ENCODE measurements at regions not wholly inside any gene's neighbourhood (a gene's known extent, or its start where the extent isn't known, plus 50 kb on each side); places are given as distances from the start of the nearest gene placed in this dataset.
"Not testable (repeated sequence)": the region's sequence is repeated elsewhere in the genome, so short reads cannot be mapped to it uniquely, and the experiment has no call there.

GRCh38 chr10:46169736-46170135 lies 117.1 kb upstream of the ANTXRL start:
- H3K9me3 ChIP-seq: peaks cover 0 to 15% of the 10 kb centered on the region in 2 donors
- intact Hi-C loops (cut with DNase I): no loop called here
- DNase-seq (ENCODE audit: low spot score in 2 of 2): no peak
- H3K27me3 ChIP-seq: no peaks in the 10 kb centered on the region
- H3K36me3 ChIP-seq: no peaks in the 10 kb centered on the region
- no peaks in the 10 kb centered on the region for H3K4me1 ChIP-seq
- H3K27ac ChIP-seq: no peak overlapping the region
- TF ChIP-seq, protein P1, sequence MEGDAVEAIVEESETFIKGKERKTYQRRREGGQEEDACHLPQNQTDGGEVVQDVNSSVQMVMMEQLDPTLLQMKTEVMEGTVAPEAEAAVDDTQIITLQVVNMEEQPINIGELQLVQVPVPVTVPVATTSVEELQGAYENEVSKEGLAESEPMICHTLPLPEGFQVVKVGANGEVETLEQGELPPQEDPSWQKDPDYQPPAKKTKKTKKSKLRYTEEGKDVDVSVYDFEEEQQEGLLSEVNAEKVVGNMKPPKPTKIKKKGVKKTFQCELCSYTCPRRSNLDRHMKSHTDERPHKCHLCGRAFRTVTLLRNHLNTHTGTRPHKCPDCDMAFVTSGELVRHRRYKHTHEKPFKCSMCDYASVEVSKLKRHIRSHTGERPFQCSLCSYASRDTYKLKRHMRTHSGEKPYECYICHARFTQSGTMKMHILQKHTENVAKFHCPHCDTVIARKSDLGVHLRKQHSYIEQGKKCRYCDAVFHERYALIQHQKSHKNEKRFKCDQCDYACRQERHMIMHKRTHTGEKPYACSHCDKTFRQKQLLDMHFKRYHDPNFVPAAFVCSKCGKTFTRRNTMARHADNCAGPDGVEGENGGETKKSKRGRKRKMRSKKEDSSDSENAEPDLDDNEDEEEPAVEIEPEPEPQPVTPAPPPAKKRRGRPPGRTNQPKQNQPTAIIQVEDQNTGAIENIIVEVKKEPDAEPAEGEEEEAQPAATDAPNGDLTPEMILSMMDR (IDR thresholded peaks at IDR 0.05): no peak
- H3K4me3 ChIP-seq: no peak overlapping the region

- no peaks in the 10 kb centered on the region for H3K4me1 ChIP-seq
- DNase-seq (ENCODE audit: low spot score in 2 of 2): no peak
Measured at GRCh38 chr10:46170789-46171188, 116.0 kb upstream of the ANTXRL start.

GRCh38 chr10:46171661-46172060 lies 115.1 kb upstream of the ANTXRL start:
- Histone ChIP-seq H3K4me1 (no peaks in the 10 kb centered on the region), H3K4me3 (no peak overlapping the region), H3K9me3 (peaks cover 0 to 15% of the 10 kb centered on the region in 2 donors), H3K36me3 (no peaks in the 10 kb centered on the region), H3K27ac (no peak overlapping the region), H3K27me3 (no peaks in the 10 kb centered on the region)
- TF ChIP-seq, protein P1 (IDR thresholded peaks at IDR 0.05): no peak
- DNase-seq (ENCODE audit: low spot score in 2 of 2): no peak
- intact Hi-C loops (cut with DNase I): no loop called here

More at GRCh38 chr10:46170789-46171188, 116.0 kb upstream of the ANTXRL start:
- H3K9me3 ChIP-seq: peaks cover 0 to 15% of the 10 kb centered on the region in 2 donors
- TF ChIP-seq, protein P1 (IDR thresholded peaks at IDR 0.05): no peak
- H3K27ac ChIP-seq: no peak overlapping the region
- H3K4me3 ChIP-seq: no peak overlapping the region
- no peaks in the 10 kb centered on the region for H3K36me3 ChIP-seq
- intact Hi-C loops (cut with DNase I): no loop called here
- no peaks in the 10 kb centered on the region for H3K27me3 ChIP-seq

GRCh38 chr10:46175296-46175695 lies 111.5 kb upstream of the ANTXRL start:
- Histone ChIP-seq H3K4me1 (no peaks in the 10 kb centered on the region), H3K36me3 (no peaks in the 10 kb centered on the region), H3K9me3 (peaks cover 0 to 5% of the 10 kb centered on the region in 2 donors), H3K27me3 (no peaks in the 10 kb centered on the region), H3K4me3 (no peak overlapping the region), H3K27ac (no peak overlapping the region)
- DNase-seq (ENCODE audit: low spot score in 2 of 2): no peak
- TF ChIP-seq, protein P1 (IDR thresholded peaks at IDR 0.05): no peak
- intact Hi-C loops (cut with DNase I): no loop called here

- no peak overlapping the region for H3K4me3 ChIP-seq
- H3K4me1 ChIP-seq: no peaks in the 10 kb centered on the region
- peaks cover 0 to 2% of the 10 kb centered on the region in 2 donors for H3K9me3 ChIP-seq
- TF ChIP-seq, protein P1 (IDR thresholded peaks at IDR 0.05): no peak
- no peak overlapping the region for H3K27ac ChIP-seq
- no peak for DNase-seq (ENCODE audit: low spot score in 2 of 2)
- no peaks in the 10 kb centered on the region for H3K36me3 ChIP-seq
- no peaks in the 10 kb centered on the region for H3K27me3 ChIP-seq
- intact Hi-C loops (cut with DNase I): no loop called here
Measured at GRCh38 chr10:46175831-46176230, 111.0 kb upstream of the ANTXRL start.

DNA sequence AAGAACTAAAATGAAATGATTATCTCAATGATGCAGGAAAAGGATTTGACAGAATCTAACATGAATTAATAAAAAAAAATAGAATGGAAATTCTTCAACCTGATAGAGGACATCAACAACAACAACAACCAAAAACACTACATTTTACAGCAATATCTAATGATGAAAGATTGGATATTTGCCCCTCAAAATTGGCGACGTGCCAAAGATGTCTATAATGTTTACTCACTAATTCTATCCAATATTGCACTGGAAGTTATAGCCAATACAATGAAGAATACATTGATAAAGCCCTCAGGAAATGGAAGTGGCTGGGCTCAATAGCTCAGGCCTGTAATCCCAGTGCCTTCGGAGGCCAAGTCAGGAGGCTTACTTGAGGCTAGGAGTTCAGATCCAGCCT lies 99.4 kb upstream of the ANTXRL start:
- H3K36me3 ChIP-seq; H3K4me3 ChIP-seq; DNase-seq (ENCODE audit: low spot score in 2 of 2); H3K9me3 ChIP-seq; intact Hi-C loops (cut with DNase I); H3K27ac ChIP-seq; H3K27me3 ChIP-seq; H3K4me1 ChIP-seq: not testable (repeated sequence)

All from ascending aorta (tissue), 2 donors.